Right ventricle myocardium inferior (tissue), 1 donor: ENCODE measurements at regions not wholly inside any gene's neighbourhood (a gene's known extent, or its start where the extent isn't known, plus 50 kb on each side); places are given as distances from the start of the nearest gene placed in this dataset.

ENCODE experiments used
- ATAC-seq: fragments of 200-7000 bp; cut with Tn5 transposase; one replicate; pipeline ENCODE4 v1.9.1; 2020; ENCODE audit warnings: mild to moderate bottlenecking, moderate library complexity
- DNase-seq: peaks from one replicate; pipeline ENCODE4 v3.0.0; 2021; ENCODE audit errors: missing footprints
- intact Hi-C: fragments of 100-400 bp; cut with DNase I; formaldehyde crosslinking; loops from one replicate; pipeline ENCODE4 v1.11.0; 2022
- donor health status: DM: no; HTN: yes; CAD: no; lungs with severe emphysema.

GRCh38 chr1:229938551-229938950 is 128.5 kb upstream of the GALNT2 start:
- ATAC-seq (no peak), DNase-seq (no peak)
- intact Hi-C loops = no loop called here

GRCh38 chr1:229940684-229941083 is 126.4 kb upstream of the GALNT2 start:
- ATAC-seq = no peak
- DNase-seq = no peak
- intact Hi-C loops = no loop called here

GRCh38 chr1:229941160-229941559 is 125.9 kb upstream of the GALNT2 start:
- intact Hi-C loops = no loop called here
- no peak for DNase-seq
- ATAC-seq = no peak

GRCh38 chr1:229941831-229942230 is 125.2 kb upstream of the GALNT2 start:
- DNase-seq (no peak), ATAC-seq (no peak)
- intact Hi-C loops = no loop called here

GRCh38 chr1:229942501-229942900 is 124.5 kb upstream of the GALNT2 start:
- intact Hi-C loops = no loop called here
- peak; percentile 52 for ATAC-seq
- no peak for DNase-seq

- intact Hi-C loops = no loop called here
- DNase-seq = no peak
These were observed 123.8 kb upstream of the GALNT2 start for GRCh38 chr1:229943148-229943714.

GRCh38 chr1:229943988-229944743 is 122.9 kb upstream of the GALNT2 start:
- DNase-seq (no peak), ATAC-seq (no peak)
- intact Hi-C loops = no loop called here

More at GRCh38 chr1:229943148-229943714, 123.8 kb upstream of the GALNT2 start:
- no peak for ATAC-seq

- intact Hi-C loops = no loop called here
- ATAC-seq (no peak), DNase-seq (no peak)
These were observed 121.2 kb upstream of the GALNT2 start for GRCh38 chr1:229945795-229946194.

- no peak for ATAC-seq
- intact Hi-C loops = no loop called here
These were observed 119.1 kb upstream of the GALNT2 start for GRCh38 chr1:229947968-229948367.

GRCh38 chr1:229948438-229948837 is 118.6 kb upstream of the GALNT2 start:
- ATAC-seq (no peak), DNase-seq (no peak)
- intact Hi-C loops = no loop called here

More at GRCh38 chr1:229947968-229948367, 119.1 kb upstream of the GALNT2 start:
- DNase-seq = no peak

GRCh38 chr1:229949500-229949899 is 117.5 kb upstream of the GALNT2 start:
- no peak for DNase-seq
- intact Hi-C loops = no loop called here
- ATAC-seq = no peak

GRCh38 chr1:229950020-229950419 is 117.0 kb upstream of the GALNT2 start:
- DNase-seq (no peak), ATAC-seq (no peak)
- intact Hi-C loops = no loop called here

- intact Hi-C loops = no loop called here
- DNase-seq (no peak), ATAC-seq (no peak)
These were observed 116.1 kb upstream of the GALNT2 start for GRCh38 chr1:229950908-229951307.

GRCh38 chr1:229951856-229952534 is 115.0 kb upstream of the GALNT2 start:
- ATAC-seq = no peak
- no peak for DNase-seq
- intact Hi-C loops = no loop called here

- ATAC-seq (no peak), DNase-seq (no peak)
- intact Hi-C loops = no loop called here
These were observed 114.1 kb upstream of the GALNT2 start for GRCh38 chr1:229952670-229953520.

GRCh38 chr1:229953736-229954326 is 113.2 kb upstream of the GALNT2 start:
- DNase-seq (no peak), ATAC-seq (no peak)
- intact Hi-C loops = no loop called here

- DNase-seq (no peak), ATAC-seq (no peak)
- intact Hi-C loops = no loop called here
These were observed 102.8 kb upstream of the GALNT2 start for GRCh38 chr1:229964281-229964680.

- no peak for DNase-seq
- intact Hi-C loops = no loop called here
- no peak for ATAC-seq
These were observed 96.3 kb upstream of the GALNT2 start for GRCh38 chr1:229970714-229971113.

- ATAC-seq = no peak
- intact Hi-C loops = no loop called here
- no peak for DNase-seq
These were observed 95.9 kb upstream of the GALNT2 start for GRCh38 chr1:229971141-229971540.
